Left cardiac atrium (tissue), 4 donors: ENCODE measurements at regions not wholly inside any gene's neighbourhood (a gene's known extent, or its start where the extent isn't known, plus 50 kb on each side); places are given as distances from the start of the nearest gene placed in this dataset.

Experiments
- ATAC-seq, 2 donors: fragments of 200-7000 bp; cut with Tn5 transposase; one replicate each; pipeline ENCODE4 v1.9.1; 2020; ENCODE audit warnings: mild to moderate bottlenecking in 2 of 2, moderate library complexity in 2 of 2
- DNase-seq: peaks from one replicate; pipeline ENCODE4 v3.0.0-alpha.2; 2020
- intact Hi-C, 2 donors: fragments of 100-400 bp; cut with DNase I; formaldehyde crosslinking; loops; one replicate each; pipeline versions ENCODE4 v1.14.1 to v1.15.1; 2022 to 2023
- donor health status: DM: no; HTN: yes; CAD: no.
- donor health status: DM: no; HTN: yes; CAD: no; lungs with severe emphysema.
- donor health status: DM: yes; HTN: yes; CAD: no.
- donor health status: Dilated cardiomyopathy.

GRCh38 chr20:17061715-17062114 lies 165.1 kb upstream of the PCSK2 start:
- ATAC-seq: no peak
- DNase-seq: no peak
- intact Hi-C loops: no loop called here

DNA sequence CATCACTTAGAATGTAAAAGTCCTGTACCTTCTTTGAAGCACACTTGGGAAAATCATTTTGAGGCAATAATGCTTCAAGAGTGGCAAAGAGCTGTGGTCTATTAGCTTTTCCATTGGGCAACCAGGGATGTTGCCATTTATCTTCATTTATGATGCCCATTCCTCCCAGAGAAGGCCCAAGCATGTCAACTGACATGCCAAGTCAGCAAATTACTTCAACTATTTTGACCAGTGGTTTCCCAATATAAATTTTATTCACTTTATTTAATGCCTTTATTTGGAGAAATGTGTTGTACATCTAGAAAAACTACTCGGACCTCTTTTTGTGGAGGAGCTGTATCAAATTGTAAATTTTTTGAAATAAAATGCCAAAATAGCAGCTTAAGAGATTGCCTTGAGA lies 164.1 kb upstream of the PCSK2 start:
- intact Hi-C loops: no loop called here
- ATAC-seq: no peak

DNA sequence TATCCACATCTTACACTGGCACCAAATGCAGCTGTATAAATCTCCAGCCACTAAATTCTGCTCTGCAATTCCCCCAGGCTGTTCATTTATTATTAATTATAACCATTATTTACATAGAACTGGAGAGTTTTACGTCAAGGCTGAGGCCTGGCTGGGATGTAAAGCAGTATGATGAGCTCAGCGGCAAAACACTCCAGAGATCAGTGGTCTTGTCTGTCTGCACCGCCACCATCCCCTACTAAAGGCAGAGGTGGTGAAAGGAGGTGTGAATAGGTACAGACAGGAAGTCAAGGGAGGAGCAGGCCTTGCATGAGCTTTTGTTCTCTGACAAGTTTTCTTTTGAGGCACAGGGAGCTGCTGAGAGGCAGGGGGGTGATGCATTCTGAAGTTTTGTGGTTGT lies 159.9 kb upstream of the PCSK2 start:
- intact Hi-C loops: no loop called here
- no peak for ATAC-seq

More for the DNA sequence above, 164.1 kb upstream of the PCSK2 start:
- DNase-seq: no peak

GRCh38 chr20:17068084-17068711 lies 158.6 kb upstream of the PCSK2 start:
- no peak for DNase-seq
- intact Hi-C loops: no loop called here
- ATAC-seq: no peak

More for the DNA sequence above, 159.9 kb upstream of the PCSK2 start:
- no peak for DNase-seq

DNA sequence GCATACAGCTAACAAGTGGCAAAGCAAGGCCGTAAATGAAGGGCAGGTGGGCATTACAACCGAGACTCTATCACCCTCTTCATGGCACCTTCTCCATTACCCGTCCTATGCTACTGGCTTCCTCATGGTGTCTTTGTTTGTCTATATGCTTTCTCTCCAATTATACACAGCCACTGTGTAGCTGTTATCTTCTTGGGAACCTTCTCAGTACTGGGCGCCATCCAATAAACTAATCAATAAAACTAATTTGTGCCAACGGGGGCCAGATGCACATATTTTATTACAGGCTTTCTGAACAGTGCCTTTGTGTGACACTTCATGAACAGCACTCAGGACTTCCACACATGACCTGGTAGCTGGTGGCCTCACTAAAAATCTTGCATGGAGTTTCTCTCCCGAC lies 149.8 kb upstream of the PCSK2 start:
- no peak for DNase-seq
- intact Hi-C loops: no loop called here
- no peak for ATAC-seq

DNA sequence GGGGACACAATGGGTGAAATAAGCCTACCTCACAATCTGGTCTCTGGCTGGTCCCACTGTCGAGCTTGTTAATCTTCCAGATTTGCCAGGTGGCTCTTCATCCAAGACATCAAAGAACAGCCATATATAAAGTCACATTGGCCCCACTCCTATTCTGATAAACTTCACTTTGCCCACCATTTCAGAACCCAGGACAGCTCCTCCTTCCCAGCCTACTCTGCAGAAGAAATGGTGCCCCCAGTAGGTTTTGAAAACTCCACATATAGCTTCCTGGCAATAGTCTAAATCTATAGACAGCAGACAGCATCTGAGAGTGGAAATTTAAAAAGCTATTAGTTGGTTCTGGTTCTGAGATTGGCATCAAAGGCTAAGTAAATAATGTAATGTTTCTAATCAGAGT lies 143.1 kb upstream of the PCSK2 start:
- intact Hi-C loops: no loop called here
- ATAC-seq (no peak), DNase-seq (no peak)

GRCh38 chr20:17084909-17085308 lies 141.9 kb upstream of the PCSK2 start:
- no peak for ATAC-seq

DNA sequence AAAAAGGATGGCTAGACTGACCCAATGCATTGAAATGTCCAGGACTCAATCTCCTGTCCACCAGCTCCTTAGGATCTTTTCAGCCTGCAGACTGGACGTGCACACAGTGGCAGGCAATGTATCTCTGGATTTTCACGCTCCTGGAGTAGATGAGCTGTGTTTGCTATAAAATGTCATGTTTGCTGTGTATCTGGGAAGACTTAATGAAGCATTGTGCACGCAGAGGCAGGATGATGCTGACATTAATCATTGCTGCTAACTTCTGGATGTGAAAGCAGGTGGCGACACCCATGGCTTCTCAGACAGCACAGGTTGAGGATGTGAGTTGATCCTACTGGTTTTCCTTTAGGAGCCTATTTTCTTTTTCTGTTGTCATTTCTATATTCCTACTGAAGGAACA lies 133.1 kb upstream of the PCSK2 start:
- DNase-seq: no peak
- intact Hi-C loops: no loop called here
- no peak for ATAC-seq

More at GRCh38 chr20:17084909-17085308, 141.9 kb upstream of the PCSK2 start:
- intact Hi-C loops: no loop called here
- DNase-seq: no peak

GRCh38 chr20:17097603-17098002 lies 129.2 kb upstream of the PCSK2 start:
- DNase-seq (no peak), ATAC-seq (no peak)
- intact Hi-C loops: no loop called here

DNA sequence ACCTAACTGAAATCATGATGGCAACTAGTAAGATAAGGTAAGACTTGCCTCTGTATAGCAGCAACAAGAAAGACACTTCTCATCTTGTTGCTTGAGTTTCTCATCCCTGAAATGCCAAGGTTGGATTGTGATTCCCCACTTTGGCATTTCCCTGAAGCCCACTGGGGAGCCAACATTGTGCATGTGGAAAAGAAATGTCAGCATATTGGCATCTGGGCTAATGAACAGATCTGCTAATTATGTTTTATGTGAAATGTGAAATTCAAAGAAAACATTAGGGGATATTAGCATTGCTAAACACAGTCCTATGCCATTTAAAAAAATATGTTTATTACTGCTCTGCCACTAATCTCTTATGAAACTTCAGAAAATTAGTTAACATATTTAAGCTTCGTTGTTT lies 126.3 kb upstream of the PCSK2 start:
- DNase-seq (no peak), ATAC-seq (no peak)
- intact Hi-C loops: no loop called here

DNA sequence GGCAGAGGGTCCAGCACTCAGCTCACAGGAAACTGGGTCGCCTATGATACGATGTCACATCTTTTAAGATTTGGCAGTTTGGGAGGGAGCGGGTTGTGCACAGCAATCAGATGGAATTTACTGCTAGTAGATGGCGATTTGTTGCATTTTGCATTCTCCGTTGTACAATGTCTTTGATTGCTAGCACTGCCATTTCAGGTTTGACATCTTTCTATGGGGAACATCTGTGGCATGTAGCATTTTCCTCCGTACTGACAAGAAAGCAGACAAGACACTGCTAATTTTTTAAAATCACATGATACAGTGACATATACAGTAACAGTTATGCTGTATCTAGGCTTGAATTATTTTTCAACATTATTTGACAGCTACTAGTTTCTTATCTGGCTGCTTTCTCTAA lies 119.7 kb upstream of the PCSK2 start:
- intact Hi-C loops: no loop called here
- no peak for ATAC-seq
- no peak for DNase-seq

GRCh38 chr20:17108896-17109295 lies 117.9 kb upstream of the PCSK2 start:
- DNase-seq (no peak), ATAC-seq (no peak)
- intact Hi-C loops: no loop called here

- DNase-seq: no peak
- intact Hi-C loops: no loop called here
- no peak for ATAC-seq
Measured at GRCh38 chr20:17109307-17109706, 117.5 kb upstream of the PCSK2 start.

GRCh38 chr20:17128206-17128605 lies 98.6 kb upstream of the PCSK2 start:
- DNase-seq (no peak), ATAC-seq (no peak)
- intact Hi-C loops: loop anchor here in 1 of 2 donors (10.0 kb wide), 1 partner anchor 57 kb away; no protein-coding TSS in a partner anchor

DNA sequence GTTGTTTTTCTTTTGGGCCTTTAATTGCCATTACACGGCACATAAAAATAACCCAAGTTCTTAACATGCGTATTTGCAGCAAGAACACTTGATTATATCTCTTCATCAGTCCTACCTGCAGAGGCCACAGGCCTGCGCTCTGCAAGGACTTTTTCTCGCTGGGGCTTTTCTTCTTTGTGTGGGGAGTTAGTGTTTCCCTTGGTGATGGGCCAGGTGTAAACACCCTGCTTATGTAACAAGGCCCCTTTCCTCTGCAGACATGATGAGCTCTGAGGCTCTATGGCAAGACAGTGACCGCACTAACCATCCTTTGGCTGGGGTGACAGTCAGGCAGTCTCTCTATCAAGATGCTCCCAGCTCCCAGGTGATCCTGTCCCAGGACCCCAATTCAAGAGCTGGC lies 97.8 kb upstream of the PCSK2 start:
- intact Hi-C loops: loop anchor here in 1 of 2 donors (10.0 kb wide), 1 partner anchor 56 kb away; no protein-coding TSS in a partner anchor
- DNase-seq (no peak), ATAC-seq (no peak)

DNA sequence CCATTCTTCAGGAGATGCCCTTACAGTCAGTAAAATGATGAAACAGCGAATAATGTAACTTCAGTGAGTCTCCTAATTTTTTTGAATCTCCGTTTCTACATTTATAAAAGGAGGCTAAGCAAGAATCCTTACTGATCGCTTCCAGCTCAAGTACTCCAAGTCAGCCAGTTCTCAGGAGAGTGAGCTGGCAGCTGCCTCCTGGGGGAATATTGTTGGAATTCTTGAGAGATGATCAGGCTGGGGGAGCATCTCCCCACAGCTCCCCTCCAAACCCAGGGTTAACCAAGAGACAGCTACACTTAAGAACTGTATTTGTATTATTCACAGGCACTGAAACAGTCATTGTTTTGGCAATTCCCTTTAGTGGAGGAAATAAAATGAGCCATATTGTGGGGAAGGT lies 89.1 kb upstream of the PCSK2 start:
- ATAC-seq (no peak), DNase-seq (no peak)
- intact Hi-C loops: no loop called here

DNA sequence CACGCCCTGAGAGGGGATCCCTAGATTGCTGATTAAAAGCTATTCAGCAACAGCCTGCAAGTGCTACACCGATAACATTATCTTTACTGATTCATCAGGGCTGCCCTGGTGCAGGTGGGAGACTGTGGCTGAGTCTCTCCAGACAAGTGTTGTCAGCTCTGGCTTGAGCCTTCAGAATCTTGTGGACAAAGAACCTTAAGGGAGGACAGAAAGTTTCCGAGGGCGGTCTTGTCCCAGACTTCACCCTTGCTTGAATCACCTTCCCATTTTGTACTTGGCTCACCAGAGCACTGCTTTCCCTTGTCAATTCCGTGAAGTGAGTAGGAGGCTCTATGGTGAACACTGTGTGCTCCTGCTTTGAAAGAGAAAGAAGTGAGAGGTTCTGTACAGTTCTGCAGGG lies 88.6 kb upstream of the PCSK2 start:
- intact Hi-C loops: no loop called here
- DNase-seq: no peak
- ATAC-seq: no peak

DNA sequence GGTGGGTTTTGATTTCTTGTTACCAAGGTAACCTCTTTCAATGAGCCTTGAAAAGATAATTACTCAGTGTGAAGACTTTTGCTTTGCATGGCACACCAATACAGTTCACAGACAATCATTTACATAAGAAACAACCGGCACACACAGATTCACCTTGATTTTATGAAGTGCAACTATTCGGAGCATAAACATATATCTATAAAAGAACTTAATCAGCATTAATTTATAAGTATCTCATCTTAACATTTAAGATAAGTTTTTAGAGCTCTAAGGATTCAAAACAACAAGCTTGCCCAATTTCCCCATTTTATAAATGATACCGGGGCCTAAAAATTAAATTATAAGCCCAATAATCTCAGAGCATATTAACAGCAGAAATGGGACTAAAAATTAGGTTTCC lies 85.9 kb upstream of the PCSK2 start:
- intact Hi-C loops: no loop called here
- no peak for ATAC-seq
- no peak for DNase-seq

DNA sequence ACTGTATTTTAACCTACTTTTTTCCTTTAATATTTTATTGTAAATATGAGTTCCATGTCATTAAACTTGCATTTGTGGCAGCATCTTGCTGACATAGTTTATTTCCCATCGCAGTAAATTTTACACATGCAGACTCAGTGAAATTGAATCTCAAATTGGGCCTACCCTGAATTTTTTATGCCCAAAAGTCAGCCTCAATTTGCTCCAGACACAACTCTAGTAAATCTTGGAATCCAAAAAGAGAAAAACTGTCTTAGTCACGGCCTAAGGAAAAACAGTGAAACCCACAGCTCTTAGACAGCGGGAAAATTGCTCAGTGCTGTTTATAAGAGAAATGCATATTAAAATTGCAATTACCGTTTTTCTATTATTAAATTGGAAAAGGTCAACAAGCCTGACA lies 85.3 kb upstream of the PCSK2 start:
- intact Hi-C loops: no loop called here
- ATAC-seq: no peak

GRCh38 chr20:17142666-17143065 lies 84.2 kb upstream of the PCSK2 start:
- ATAC-seq: no peak
- DNase-seq: no peak
- intact Hi-C loops: no loop called here

More for the DNA sequence above, 85.3 kb upstream of the PCSK2 start:
- no peak for DNase-seq

GRCh38 chr20:17150858-17151257 lies 76.0 kb upstream of the PCSK2 start:
- no peak for ATAC-seq
- intact Hi-C loops: no loop called here
- no peak for DNase-seq

GRCh38 chr20:17155401-17155800 lies 71.4 kb upstream of the PCSK2 start:
- DNase-seq (no peak), ATAC-seq (no peak)
- intact Hi-C loops: no loop called here
